ENCODE measurements at regions not wholly inside any gene's neighbourhood (a gene's known extent, or its start where the extent isn't known, plus 50 kb on each side); places are given as distances from the start of the nearest gene placed in this dataset.

GRCh38 chr6:43966374-43966658 lies 160.9 kb downstream of the MRPL14 start:
- no peak for TF ChIP-seq POLR2A (IDR thresholded peaks at IDR 0.05)
- TF ChIP-seq CTCF (IDR thresholded peaks at IDR 0.05) = no peak
